GM12878 (cell line): ENCODE measurements at regions not wholly inside any gene's neighbourhood (a gene's known extent, or its start where the extent isn't known, plus 50 kb on each side); places are given as distances from the start of the nearest gene placed in this dataset.

Experiments used
- ATAC-seq: fragments of 200-7000 bp; cut with Tn5 transposase; 3 replicates; pipeline ENCODE4 v1.9.1; 2020; ENCODE audit warnings: mild to moderate bottlenecking, moderate library complexity
- BruUV-seq: library from RNA; stranded (reverse); fragments of 400-500 nt; replicated peaks from 2 replicates; lab custom pipeline; 2021; lab: Mats Ljungman, UMichigan
- CTCF ChIA-PET: fragments of 300-600 bp; sonication (Branson Sonifier 250); formaldehyde crosslinking; extraction: SDS; loops from one replicate; lab custom pipeline; 2021; ENCODE audit warnings: inconsistent platforms; lab: Yijun Ruan, JAX
- POLR2A ChIA-PET: fragments of 350-600 bp; formaldehyde crosslinking; extraction: SDS; loops from one replicate; lab custom pipeline; 2021; ENCODE audit warnings: inconsistent platforms; lab: Charles Lee
- RAD21 ChIA-PET: fragments of 300-600 bp; sonication (Branson Sonifier 250); formaldehyde crosslinking; loops from one replicate; lab custom pipeline; 2023; ENCODE audit warnings: antibody characterized with exemption; ENCODE audit not compliant: unreplicated experiment; lab: Charles Lee
- SMC1A ChIA-PET: fragments of 300-600 bp; sonication (Branson Sonifier 250); formaldehyde crosslinking; loops from one replicate; lab custom pipeline; 2023; ENCODE audit not compliant: unreplicated experiment, uncharacterized antibody; lab: Charles Lee
- DNase-seq: peaks from one replicate; pipeline ENCODE4 v3.0.0-alpha.2; 2011; ENCODE audit warnings: low read depth, low spot score
- FAIRE-seq: peaks from 3 replicates; lab custom pipeline; 2011; peaks lifted over from hg19 to GRCh38; lab: Jason Lieb, UNC
- H2AFZ ChIP-seq: 2 replicates; pipeline ENCODE4 v1.6.0; 2011; ENCODE audit warnings: low read depth, low read length, control low read depth; ENCODE audit not compliant: control insufficient read depth
- H3K27ac ChIP-seq: 2 replicates; pipeline ENCODE4 v1.5.1; 2011; ENCODE audit warnings: control low read depth; ENCODE audit not compliant: control insufficient read depth, insufficient read depth
- H3K27me3 ChIP-seq, 2 experiments: replicated peaks in 1 of 2; 2 replicates each; pipeline versions ENCODE4 v1.6.0 to v1.6.1; 2011; ENCODE audit warnings: low read length in 1 of 2; ENCODE audit not compliant: control insufficient read depth in 2 of 2, insufficient read depth in 2 of 2
- H3K36me3 ChIP-seq, 2 experiments: 2 replicates each; pipeline ENCODE4 v1.5.1; 2011; ENCODE audit warnings: low read length in 1 of 2; ENCODE audit not compliant: control insufficient read depth in 2 of 2, insufficient read depth in 2 of 2
- H3K4me1 ChIP-seq: 2 replicates; pipeline ENCODE4 v1.6.1; 2011; ENCODE audit warnings: mild to moderate bottlenecking, low read length, moderate library complexity, mixed read lengths; ENCODE audit not compliant: control insufficient read depth, insufficient read depth
- H3K4me2 ChIP-seq: 2 replicates; pipeline ENCODE4 v1.6.0; 2011; ENCODE audit warnings: control low read depth; ENCODE audit not compliant: control insufficient read depth, insufficient read depth
- H3K4me3 ChIP-seq: fragments of 200-600 bp; sonication (generic); 2 replicates; pipeline ENCODE4 v1.5.1; 2016
- H3K79me2 ChIP-seq: 2 replicates; pipeline ENCODE4 v1.6.0; 2011; ENCODE audit warnings: low read length; ENCODE audit not compliant: control insufficient read depth, insufficient read depth
- H3K9ac ChIP-seq: 2 replicates; pipeline ENCODE4 v1.8.0; 2011; ENCODE audit warnings: low read length, control low read depth, mixed read lengths; ENCODE audit not compliant: control insufficient read depth, insufficient read depth
- H3K9me3 ChIP-seq: replicated peaks from 3 replicates; pipeline ENCODE4 v1.5.1; 2011; ENCODE audit warnings: mild to moderate bottlenecking, low read length; ENCODE audit not compliant: control insufficient read depth, insufficient read depth
- H4K20me1 ChIP-seq: 2 replicates; pipeline ENCODE4 v1.6.0; 2011; ENCODE audit not compliant: control insufficient read depth, insufficient read depth
- ATF7 ChIP-seq: fragments of 450-650 bp; IDR thresholded peaks from 2 replicates; pipeline ENCODE4 v1.6.1; 2016; ENCODE audit warnings: low read depth, mild to moderate bottlenecking
- RAD51 ChIP-seq: fragments of 450-650 bp; IDR thresholded peaks from 2 replicates; pipeline ENCODE4 v1.6.1; 2016; ENCODE audit warnings: moderate library complexity, mild to moderate bottlenecking, inconsistent platforms
- WGBS: methylation state at CpG from one replicate; pipeline ENCODE4 v1.1.6; 2016; ENCODE audit warnings: low lambda C conversion rate; ENCODE audit not compliant: insufficient replicate concordance, insufficient coverage; ENCODE audit errors: missing lambda C conversion rate; 5-methylcytosine and 5-hydroxymethylcytosine counted together
- in situ Hi-C: fragments of 300-500 bp; cut with MboI; formaldehyde crosslinking; loops from 9 replicates; pipeline ENCODE4 v1.14.3; 2018; ENCODE audit warnings: mixed read lengths
- intact Hi-C: fragments of 100-400 bp; cut with micrococcal nuclease; formaldehyde crosslinking; loops from one replicate; pipeline ENCODE4 v1.14.2; 2022; ENCODE audit not compliant: unreplicated experiment
- TF ChIP-seq, protein P1 (sequence below): IDR thresholded peaks from 2 replicates; pipeline ENCODE4 v1.6.1; 2012; ENCODE audit warnings: mild to moderate bottlenecking, low read depth, low read length
- TF ChIP-seq, protein P2 (sequence below): IDR thresholded peaks from 2 replicates; pipeline ENCODE4 v1.6.1; 2012; ENCODE audit warnings: low read length, inconsistent platforms

DNA sequence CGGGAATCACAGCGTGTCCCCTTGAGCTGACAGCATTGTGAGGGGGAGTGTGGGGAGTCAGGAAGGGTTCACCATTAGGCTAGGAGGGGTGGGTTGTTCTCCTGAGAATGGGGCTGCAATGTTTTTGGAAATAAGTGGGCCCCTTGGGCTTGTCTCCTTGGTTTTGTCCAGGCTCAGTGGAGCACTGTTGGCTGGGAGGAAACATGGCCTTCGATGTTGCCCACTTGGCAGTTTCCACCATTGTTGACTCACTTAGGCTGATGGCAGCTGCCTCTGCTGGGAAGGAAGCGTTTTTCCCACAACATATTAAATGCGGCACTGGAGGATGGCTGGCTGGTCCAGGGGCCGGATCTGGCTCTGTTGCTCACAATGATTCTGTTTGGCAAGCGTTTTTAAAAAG lies 512.1 kb downstream of the QKI start:
- in situ Hi-C loops (no loop called here), intact Hi-C loops (no loop called here)
- Histone ChIP-seq H4K20me1 (no peaks in the 10 kb centered on the region), H3K9ac (no peak overlapping the region), H3K4me3 (no peak overlapping the region), H3K9me3 (no peaks in the 10 kb centered on the region), H3K4me1 (no peaks in the 10 kb centered on the region), H3K27ac (no peak overlapping the region), H2AFZ (no peak overlapping the region), H3K79me2 (no peaks in the 10 kb centered on the region), H3K27me3 (no peaks in the 10 kb centered on the region), H3K4me2 (no peak overlapping the region), H3K36me3 (no peaks in the 10 kb centered on the region)
- DNase-seq (no peak), FAIRE-seq (no peak), ATAC-seq (no peak)
- RAD21 ChIA-PET, result no interaction called here
- no TSS peak for BruUV-seq
- SMC1A ChIA-PET, result interaction anchor here (0.7 kb wide), 1 partner anchor 21 kb away, joined by 3 read pairs; no protein-coding TSS in a partner anchor
- WGBS, result 45% methylated on average over 7 of the region's 7 CpGs
- CTCF ChIA-PET, result no interaction called here
- POLR2A ChIA-PET, result no interaction called here
- TF ChIP-seq, protein P1, sequence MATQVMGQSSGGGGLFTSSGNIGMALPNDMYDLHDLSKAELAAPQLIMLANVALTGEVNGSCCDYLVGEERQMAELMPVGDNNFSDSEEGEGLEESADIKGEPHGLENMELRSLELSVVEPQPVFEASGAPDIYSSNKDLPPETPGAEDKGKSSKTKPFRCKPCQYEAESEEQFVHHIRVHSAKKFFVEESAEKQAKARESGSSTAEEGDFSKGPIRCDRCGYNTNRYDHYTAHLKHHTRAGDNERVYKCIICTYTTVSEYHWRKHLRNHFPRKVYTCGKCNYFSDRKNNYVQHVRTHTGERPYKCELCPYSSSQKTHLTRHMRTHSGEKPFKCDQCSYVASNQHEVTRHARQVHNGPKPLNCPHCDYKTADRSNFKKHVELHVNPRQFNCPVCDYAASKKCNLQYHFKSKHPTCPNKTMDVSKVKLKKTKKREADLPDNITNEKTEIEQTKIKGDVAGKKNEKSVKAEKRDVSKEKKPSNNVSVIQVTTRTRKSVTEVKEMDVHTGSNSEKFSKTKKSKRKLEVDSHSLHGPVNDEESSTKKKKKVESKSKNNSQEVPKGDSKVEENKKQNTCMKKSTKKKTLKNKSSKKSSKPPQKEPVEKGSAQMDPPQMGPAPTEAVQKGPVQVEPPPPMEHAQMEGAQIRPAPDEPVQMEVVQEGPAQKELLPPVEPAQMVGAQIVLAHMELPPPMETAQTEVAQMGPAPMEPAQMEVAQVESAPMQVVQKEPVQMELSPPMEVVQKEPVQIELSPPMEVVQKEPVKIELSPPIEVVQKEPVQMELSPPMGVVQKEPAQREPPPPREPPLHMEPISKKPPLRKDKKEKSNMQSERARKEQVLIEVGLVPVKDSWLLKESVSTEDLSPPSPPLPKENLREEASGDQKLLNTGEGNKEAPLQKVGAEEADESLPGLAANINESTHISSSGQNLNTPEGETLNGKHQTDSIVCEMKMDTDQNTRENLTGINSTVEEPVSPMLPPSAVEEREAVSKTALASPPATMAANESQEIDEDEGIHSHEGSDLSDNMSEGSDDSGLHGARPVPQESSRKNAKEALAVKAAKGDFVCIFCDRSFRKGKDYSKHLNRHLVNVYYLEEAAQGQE, result no peak
- TF ChIP-seq, protein P2, sequence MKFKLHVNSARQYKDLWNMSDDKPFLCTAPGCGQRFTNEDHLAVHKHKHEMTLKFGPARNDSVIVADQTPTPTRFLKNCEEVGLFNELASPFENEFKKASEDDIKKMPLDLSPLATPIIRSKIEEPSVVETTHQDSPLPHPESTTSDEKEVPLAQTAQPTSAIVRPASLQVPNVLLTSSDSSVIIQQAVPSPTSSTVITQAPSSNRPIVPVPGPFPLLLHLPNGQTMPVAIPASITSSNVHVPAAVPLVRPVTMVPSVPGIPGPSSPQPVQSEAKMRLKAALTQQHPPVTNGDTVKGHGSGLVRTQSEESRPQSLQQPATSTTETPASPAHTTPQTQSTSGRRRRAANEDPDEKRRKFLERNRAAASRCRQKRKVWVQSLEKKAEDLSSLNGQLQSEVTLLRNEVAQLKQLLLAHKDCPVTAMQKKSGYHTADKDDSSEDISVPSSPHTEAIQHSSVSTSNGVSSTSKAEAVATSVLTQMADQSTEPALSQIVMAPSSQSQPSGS, result no peak
- TF ChIP-seq ATF7 (no peak), RAD51 (no peak)
